Gastroesophageal sphincter (tissue), 3 donors: ENCODE measurements at regions not wholly inside any gene's neighbourhood (a gene's known extent, or its start where the extent isn't known, plus 50 kb on each side); places are given as distances from the start of the nearest gene placed in this dataset.

Source experiments
- EP300 ChIP-seq: sonication (generic); formaldehyde crosslinking; IDR thresholded peaks from one replicate; pipeline ENCODE4 v1.6.1; 2017; ENCODE audit warnings: antibody characterized with exemption, mild to moderate bottlenecking
- POLR2A ChIP-seq, 2 donors: fragments of 450-650 bp; IDR thresholded peaks; one replicate each; pipeline ENCODE4 v1.6.1; 2017; ENCODE audit warnings: antibody characterized with exemption in 2 of 2, mild to moderate bottlenecking in 2 of 2, moderate library complexity in 1 of 2
- POLR2AphosphoS5 ChIP-seq: sonication (generic); formaldehyde crosslinking; IDR thresholded peaks from one replicate; pipeline ENCODE4 v1.6.1; 2017; ENCODE audit warnings: antibody characterized with exemption
- TF ChIP-seq, protein P1 (sequence below), 4 experiments: fragments of 200-600 bp in 2 of 4; fragments of 450-650 bp in 2 of 4; sonication (generic) in 1 of 4; IDR thresholded peaks; one replicate each; pipeline ENCODE4 v1.5.1; 2017 to 2019; ENCODE audit warnings: antibody characterized with exemption in 4 of 4, mild to moderate bottlenecking in 2 of 4, moderate library complexity in 2 of 4

- no peak for TF ChIP-seq POLR2A (IDR thresholded peaks at IDR 0.05)
- TF ChIP-seq, protein P1, sequence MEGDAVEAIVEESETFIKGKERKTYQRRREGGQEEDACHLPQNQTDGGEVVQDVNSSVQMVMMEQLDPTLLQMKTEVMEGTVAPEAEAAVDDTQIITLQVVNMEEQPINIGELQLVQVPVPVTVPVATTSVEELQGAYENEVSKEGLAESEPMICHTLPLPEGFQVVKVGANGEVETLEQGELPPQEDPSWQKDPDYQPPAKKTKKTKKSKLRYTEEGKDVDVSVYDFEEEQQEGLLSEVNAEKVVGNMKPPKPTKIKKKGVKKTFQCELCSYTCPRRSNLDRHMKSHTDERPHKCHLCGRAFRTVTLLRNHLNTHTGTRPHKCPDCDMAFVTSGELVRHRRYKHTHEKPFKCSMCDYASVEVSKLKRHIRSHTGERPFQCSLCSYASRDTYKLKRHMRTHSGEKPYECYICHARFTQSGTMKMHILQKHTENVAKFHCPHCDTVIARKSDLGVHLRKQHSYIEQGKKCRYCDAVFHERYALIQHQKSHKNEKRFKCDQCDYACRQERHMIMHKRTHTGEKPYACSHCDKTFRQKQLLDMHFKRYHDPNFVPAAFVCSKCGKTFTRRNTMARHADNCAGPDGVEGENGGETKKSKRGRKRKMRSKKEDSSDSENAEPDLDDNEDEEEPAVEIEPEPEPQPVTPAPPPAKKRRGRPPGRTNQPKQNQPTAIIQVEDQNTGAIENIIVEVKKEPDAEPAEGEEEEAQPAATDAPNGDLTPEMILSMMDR (IDR thresholded peaks at IDR 0.05): no peak
- TF ChIP-seq EP300: no peak
- TF ChIP-seq POLR2AphosphoS5: no peak
Observed at GRCh38 chr9:87093777-87094176, 146.5 kb upstream of the GAS1 start.
